A549 (cell line): ENCODE measurements at regions not wholly inside any gene's neighbourhood (a gene's known extent, or its start where the extent isn't known, plus 50 kb on each side); places are given as distances from the start of the nearest gene placed in this dataset.

ENCODE experiments used
- EP300 ChIP-seq, 2 experiments: fragments of >200 bp; sonication (Bioruptor Twin); formaldehyde crosslinking; IDR thresholded peaks; 2 replicates in 1 of 2; 3 replicates in 1 of 2; pipeline ENCODE4 v1.6.1; 2016 to 2017
- HDAC2 ChIP-seq: fragments of 200-600 bp; sonication (generic); IDR thresholded peaks from 2 replicates; pipeline ENCODE4 v1.6.1; 2016
- RFX5 ChIP-seq: fragments of 450-650 bp; IDR thresholded peaks from 2 replicates; pipeline ENCODE4 v1.7.1; 2014; ENCODE audit warnings: antibody characterized with exemption, mild to moderate bottlenecking, moderate library complexity
- TFCP2L1 ChIP-seq: fragments of 250-450 bp; sonication (Bioruptor Pico); IDR thresholded peaks from 2 replicates; pipeline ENCODE4 v1.5.0; 2021; ENCODE audit warnings: mild to moderate bottlenecking
- TF ChIP-seq, protein P1 (sequence below): fragments of >200 bp; sonication (Bioruptor Twin); formaldehyde crosslinking; IDR thresholded peaks from 3 replicates; pipeline ENCODE4 v1.5.1; 2016

DNA sequence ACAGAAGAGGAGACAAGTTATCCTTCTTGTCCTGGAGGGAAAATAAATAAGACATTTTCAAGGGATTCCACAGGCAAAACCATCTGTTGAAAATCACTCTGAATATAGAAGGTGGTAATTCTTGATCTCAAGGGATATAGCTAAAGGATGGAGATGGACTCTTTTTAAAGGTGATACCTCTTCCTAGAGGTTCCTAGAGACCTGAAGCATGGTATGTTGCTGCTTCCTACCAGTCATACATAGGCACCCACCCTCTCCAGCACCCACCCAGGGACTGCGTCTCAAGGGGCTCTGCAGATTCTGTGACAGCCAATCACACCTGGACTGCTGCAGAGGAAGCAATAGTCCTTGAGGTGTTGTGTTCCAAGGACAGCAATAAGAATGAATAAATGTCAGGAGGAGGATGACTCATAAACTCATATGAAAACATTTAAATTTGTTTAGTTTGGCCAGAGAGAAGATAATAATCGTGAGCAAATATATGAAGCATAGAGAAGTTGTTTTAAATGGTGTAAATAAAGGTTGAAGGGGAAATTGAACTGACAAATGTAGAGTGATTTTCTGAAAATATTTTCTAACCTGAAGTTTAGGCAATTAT is 741.6 kb upstream of the CBLB start:
- no peak for TF ChIP-seq EP300 (IDR thresholded peaks at IDR 0.05)
- TF ChIP-seq, protein P1, sequence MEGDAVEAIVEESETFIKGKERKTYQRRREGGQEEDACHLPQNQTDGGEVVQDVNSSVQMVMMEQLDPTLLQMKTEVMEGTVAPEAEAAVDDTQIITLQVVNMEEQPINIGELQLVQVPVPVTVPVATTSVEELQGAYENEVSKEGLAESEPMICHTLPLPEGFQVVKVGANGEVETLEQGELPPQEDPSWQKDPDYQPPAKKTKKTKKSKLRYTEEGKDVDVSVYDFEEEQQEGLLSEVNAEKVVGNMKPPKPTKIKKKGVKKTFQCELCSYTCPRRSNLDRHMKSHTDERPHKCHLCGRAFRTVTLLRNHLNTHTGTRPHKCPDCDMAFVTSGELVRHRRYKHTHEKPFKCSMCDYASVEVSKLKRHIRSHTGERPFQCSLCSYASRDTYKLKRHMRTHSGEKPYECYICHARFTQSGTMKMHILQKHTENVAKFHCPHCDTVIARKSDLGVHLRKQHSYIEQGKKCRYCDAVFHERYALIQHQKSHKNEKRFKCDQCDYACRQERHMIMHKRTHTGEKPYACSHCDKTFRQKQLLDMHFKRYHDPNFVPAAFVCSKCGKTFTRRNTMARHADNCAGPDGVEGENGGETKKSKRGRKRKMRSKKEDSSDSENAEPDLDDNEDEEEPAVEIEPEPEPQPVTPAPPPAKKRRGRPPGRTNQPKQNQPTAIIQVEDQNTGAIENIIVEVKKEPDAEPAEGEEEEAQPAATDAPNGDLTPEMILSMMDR, result no peak
- TF ChIP-seq TFCP2L1 (CRISPR knock-in tag), result no peak
- TF ChIP-seq RFX5, result no peak
- TF ChIP-seq HDAC2, result no peak
